Limb (tissue), 2 donors: ENCODE measurements at regions not wholly inside any gene's neighbourhood (a gene's known extent, or its start where the extent isn't known, plus 50 kb on each side); places are given as distances from the start of the nearest gene placed in this dataset.

Source experiments
- DNase-seq, 2 donors: peaks; one replicate each; pipeline ENCODE4 v3.0.0-alpha.2; 2016; ENCODE audit errors: extremely low spot score in 2 of 2

DNA sequence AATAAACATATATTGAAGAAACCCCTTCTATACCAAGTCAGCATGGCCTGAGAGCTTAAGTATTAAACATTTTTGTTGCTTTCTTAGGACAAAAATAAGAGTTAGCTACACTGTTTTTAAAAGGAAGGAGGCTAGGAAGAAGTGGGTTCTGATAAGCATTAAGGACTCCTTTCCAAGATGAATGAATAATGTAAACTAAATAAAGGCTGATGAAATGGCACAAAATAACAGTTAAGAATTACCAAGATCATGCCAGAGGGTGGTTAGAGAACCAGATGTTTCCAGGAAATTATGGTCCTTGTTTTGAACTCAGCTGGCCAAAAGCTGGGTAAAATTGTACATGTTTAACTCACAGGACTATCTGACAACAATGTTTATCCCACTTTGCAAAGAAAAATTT is 114.1 kb upstream of the ETS2 start:
- DNase-seq = no peak

DNA sequence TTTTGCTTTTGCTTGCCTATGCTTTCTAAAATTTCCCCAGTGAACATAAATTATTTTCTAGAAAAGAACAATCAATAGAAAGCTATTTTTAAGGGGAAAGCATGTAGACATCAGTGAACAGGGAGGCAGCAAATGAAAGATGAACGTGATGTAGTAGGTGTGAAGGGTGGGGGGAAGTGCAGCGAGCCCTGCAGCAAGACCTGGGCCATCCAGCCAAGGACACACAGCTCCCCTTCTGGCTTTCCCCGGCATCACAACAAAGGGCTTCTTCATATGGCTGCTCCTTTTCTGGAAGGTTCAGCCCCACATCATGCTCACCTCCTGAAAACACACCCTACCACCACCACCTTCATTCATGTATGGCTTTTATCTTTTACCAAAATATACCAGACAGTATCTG is 109.2 kb upstream of the ETS2 start:
- DNase-seq = no peak

DNA sequence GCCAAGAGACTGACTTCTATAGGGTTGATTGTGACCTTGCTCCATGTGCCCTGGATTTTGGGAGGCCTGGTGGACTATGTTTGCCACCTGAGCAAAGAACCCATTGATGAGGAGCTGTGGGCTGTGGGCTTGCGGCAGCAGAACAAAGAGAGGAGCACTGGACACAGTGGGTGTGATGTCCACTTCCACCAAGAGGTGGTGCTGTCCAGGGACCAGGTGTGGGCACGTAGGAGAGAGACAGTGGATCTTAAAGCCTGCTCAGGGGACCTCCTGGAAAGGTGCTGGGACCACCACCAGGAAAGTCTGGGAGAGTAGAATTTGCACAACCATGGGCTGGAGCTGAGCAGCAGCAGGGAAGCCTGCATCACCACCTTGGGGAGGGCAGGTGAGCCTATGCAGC is 106.7 kb upstream of the ETS2 start:
- DNase-seq = no peak

DNA sequence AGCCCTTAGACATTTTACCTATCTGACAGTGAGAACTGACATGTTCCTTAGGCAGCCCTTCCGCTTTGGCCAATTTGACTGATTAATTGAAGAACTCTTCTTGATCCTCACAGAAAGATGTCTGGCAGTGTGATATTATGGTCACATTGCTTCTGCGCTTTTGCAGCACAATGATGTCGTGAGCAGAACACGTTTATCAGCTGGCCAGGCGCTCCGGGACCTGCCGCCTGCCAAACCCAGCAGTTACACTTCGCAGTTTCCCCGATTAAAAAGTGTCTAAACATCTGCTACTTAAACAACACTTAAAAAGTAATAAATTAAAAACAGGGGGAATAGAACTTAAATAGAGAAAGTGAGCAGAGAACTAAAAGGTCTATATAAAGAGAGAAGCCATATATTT is 103.5 kb upstream of the ETS2 start:
- no peak for DNase-seq

DNA sequence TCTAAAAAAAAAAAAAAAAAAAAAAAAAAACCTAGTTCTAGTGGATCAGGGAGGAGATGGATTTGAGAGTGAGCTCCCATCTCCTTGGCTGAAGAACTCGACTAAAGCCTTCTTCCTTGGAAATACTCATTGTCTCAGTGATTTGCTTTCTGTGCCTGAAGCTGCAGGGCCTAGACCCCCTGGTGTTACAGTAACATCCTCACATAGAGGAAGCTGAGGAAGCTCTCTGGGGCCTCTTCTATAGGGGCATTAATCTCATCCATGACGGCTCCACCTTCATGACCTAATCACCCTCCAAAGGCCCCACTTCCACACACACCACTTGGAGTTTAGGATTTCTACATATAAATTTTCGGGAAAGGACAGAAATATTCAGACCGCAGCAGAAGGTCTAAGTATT is 95.9 kb upstream of the ETS2 start:
- DNase-seq = no peak

DNA sequence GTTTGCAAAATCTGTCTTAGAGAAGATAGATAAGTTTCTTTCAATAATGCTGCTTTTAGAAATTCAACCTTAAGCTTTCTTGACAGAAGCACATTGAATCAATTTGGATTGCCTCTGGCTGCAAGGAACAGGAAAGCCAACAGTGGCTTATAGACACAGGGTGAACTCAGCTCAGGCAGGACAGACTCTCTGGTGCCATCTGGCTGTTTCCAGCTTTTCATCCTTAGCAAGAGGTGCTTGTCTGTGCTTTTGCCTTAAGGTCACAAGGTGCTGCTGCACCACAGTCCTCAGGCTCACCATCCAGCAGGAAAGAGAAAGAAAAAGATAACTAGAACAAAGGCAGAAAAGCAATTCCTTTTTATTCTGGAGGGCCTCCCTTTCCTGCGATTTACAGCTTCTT is 93.7 kb upstream of the ETS2 start:
- DNase-seq = no peak

DNA sequence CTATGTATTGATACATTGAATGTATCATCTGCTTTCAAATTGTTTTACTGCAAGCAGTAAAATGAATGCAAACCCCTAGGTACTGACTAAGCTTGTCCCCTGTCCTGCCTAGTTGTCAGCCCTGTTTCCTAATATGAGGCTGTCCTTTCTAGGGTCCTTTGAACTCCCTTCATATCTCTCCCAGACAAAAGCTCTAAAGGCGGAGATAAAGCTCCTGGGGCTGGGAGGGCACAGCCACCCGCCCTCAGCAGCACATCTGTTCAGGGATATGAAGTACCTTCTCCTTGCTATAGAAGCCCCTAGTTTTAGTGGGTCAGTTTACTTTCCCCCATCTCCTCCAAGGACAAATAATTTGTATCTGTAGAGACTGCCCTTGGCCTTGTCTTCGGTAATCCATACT is 93.1 kb upstream of the ETS2 start:
- no peak for DNase-seq

DNA sequence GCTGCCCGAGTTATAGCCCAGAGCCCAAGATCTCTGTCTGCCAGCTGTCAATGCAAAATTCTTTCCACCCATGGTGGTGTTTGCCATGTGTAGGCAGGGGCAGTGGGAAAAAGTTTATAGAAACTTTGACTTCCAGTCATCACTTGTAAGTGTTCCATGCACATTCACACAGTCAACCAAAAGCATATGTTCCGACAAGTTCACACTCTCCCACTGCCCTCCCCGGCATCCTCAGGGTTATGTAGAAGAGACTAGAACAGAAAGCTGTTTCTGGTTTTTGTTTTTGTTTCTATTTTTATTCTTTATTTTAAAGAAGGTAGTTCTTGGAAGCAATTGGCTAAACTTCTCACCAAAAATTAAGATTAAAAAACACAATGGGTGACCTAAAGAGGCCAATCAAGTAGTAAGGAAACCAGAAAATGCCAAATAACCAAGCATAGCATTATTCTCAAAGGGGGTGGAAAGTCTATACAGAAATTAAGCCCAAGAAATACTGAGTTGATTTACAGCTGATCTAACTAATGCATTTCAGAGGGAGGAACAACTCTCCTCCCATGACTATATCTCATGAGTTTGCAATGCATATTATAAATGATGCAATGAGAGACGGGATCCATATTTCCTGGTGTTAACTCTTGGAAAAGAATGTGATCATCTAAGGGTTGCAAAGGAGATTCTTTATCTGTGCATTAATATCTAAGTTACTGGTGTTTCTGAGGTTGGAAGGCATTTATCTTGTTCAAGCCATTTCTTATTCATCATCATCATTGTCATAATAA is 91.5 kb upstream of the ETS2 start:
- no peak for DNase-seq

DNA sequence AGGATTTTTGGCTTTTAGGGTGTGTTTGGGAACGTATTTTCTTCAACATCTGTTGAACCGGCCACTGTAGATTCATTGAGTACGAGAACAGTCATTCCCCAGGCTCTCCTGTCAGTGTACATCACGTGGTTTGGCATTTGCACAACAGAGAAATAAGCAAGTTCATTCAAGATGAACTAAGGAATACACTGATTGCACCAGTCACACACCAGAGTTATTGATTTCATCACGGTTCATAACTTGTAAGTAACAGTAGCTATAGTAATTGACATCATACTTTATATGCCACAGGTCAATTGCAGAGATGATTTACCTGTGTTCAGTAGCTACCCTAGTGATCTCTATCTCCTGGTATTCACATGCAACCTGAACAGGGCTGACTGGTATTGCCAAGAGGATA is 90.7 kb upstream of the ETS2 start:
- DNase-seq = no peak

DNA sequence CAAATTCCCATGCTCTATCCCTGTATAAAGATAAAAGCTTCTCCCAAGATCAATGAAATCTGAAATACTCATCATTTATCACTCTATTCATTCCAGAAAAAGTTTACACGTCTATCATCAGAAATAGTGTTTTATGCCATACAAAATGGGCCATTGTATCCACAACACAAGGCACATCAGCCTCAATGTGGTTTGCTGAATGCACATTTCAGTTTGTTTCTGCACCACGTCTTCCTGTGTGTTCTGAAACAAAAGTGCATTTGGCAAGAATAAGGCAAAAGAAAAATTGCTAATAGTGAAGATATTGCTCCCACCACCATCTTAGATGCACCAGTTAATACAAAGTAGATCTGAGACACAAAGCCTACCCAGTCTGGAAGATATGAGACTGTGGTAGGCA is 89.6 kb upstream of the ETS2 start:
- no peak for DNase-seq

DNA sequence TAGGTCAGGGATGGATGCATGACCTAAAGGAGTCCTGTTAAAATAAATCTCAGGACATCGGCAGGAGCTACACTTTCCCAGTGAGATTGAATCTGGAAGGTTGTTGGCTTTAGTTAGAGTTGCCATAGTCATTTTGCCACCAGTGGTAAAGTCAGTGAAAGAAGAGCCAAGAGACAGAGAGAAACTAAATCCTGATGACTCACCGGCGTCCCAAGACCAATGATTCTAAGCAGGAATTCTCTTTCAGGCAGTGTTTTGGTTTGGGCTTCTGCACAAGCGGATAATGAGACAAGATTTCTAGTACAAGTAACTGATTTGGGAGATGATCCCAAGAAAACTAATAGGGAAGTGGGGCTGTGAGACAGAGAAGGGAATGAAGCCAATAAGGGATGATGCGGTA is 88.8 kb upstream of the ETS2 start:
- DNase-seq = no peak

DNA sequence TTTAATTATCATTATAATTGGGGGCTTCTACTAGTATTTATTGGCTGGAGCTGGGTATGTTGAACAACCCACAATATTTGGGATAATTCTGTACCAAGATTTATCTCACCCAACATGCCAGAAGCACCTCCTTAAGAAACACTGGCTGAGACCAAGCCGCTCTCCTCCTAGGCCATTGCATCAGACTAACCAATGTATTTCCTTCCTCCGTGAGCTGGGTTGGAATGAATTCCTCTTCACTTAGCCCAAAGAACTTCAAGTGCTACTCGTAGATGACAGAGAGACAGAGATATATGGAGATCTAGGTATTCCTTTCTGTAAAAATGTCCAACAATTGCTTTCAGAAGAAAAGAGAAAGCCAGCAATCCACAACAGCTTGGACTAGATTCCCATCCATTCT is 87.2 kb upstream of the ETS2 start:
- DNase-seq = no peak

DNA sequence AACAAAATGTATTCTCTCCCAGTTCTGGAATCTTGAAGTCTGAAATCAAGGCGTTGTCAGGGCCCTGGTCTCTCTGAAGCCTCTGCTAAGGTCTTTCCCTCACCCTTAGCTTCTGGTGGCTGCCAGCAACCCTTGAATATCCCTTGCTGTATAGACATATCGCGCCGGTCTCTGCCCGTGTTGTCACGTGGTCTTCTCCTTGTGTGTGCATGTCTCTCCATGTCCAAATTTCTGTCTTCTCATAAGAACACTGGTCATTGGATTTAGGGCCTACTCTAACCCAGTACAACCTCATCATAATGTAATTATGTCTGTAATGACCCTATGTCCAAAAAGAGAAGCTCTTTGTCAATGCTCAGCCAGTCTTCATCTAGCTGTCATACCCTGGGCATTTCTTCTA is 85.7 kb upstream of the ETS2 start:
- DNase-seq = no peak

DNA sequence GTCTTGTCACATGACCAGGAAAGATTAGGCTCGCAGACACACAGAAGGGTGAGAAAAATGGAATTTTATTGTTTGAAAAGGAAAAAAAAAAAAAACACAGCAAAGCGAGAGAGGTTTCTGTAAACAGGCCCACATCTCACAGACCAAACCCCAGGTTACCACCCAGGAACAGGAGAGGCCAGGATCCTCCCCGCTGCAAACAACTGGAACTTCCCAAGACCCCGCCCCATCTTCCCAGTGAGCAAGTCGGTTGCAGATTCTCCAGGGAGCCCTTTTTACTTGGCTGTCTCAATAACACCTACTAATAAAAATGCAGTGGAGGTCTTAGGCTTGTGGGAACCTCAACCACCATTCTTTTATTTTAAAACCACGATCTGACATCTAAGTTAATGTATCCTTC is 84.7 kb upstream of the ETS2 start:
- DNase-seq = no peak

DNA sequence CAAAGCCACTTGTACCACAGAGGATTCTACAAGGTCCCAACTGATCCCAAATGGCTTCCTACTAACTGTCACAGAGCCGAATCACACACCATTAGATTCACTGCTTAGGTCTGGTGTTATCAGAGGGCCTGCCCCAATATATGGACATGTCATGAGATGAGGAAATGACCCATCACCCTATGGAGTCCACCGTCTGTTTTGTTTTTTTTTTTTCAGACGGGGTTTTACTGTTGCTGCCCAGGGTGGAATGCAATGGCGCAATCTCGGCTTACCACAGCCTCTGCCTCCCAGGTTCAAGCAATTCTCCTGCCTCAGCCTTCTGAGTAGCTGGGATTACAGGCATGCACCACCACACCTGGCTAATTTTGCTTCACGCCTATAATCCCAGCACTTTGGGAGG is 83.8 kb upstream of the ETS2 start:
- DNase-seq = no peak

DNA sequence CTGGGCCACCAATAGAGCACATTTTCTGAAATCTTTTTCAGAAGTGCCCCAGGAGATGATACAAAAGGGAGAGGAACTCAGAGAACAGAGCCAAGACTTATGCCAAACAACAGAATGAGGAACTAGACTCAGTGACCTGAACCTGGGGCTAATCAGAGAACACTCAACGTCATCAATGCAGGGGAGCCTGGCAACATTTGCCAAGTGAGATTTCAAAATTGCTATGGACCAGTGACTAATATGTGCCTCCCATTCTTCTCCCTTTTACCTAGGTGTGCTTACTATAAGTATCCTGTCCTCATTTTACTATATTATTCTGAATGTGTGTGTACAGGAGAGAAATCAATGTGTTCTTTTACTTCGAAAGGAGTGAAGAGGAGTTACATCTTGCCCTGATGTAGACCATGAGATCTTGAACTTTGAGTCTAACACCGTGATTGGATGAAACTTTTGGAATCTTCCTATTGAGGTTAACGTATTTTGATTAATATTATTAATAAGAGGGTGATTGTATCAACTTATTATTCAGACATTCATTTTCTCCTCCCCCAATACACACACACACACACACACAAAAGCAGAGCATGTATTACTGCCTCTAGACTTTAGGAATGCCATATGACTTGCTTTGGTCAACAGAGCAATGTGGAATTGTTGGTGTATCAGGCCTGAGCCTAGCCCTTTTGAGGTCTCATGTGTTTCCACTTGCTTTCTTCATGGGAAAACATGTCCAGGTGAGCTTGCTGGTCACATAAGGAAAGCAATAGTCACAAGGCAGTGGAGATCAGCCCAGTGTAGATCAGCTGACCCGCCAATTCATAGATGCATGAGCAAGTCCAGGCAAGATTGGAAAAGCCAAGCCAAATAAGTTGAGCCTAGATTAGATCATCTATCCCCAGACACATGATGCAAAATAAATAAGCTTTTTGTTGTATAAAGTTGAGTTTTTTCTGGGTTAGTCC is 80.3 kb upstream of the ETS2 start:
- no peak for DNase-seq

DNA sequence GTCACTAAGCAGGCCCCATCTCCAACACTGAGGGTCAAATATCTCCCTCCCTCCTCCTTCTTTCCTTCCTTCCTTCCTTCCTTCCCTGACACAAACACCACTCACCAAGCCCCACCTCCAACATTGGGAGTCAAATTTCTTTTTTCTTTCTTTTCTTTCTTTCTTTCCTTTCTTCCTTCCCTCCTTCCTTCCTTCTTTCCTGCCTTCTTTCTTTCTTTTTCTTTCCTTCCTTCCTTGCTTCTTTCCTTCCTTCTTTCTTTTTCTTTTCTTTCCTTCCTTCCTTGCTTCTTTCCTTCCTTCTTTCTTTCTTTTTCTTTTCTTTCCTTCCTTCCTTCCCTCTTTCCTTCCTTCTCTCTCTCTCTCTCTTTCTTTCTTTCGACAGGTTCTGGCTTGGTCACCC is 79.2 kb upstream of the ETS2 start:
- DNase-seq = no peak

DNA sequence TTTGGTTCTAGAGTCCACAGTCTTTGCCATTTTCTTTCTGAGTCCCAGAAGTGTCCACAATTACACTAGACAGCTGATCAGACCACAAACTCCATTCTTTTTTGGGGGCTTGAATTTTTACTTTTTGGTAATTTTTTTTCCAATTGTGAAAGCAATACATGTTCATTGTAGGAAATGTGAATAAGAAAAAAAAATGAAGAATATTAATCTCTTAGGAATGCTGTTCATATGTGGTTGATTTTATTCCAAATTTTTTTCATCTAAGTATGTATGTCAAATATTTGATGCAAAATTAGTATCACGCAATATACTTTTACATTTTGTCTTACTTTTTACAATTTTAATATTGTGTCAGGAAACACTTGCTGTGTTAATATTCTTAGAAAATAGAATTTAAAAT is 76.4 kb upstream of the ETS2 start:
- no peak for DNase-seq

DNA sequence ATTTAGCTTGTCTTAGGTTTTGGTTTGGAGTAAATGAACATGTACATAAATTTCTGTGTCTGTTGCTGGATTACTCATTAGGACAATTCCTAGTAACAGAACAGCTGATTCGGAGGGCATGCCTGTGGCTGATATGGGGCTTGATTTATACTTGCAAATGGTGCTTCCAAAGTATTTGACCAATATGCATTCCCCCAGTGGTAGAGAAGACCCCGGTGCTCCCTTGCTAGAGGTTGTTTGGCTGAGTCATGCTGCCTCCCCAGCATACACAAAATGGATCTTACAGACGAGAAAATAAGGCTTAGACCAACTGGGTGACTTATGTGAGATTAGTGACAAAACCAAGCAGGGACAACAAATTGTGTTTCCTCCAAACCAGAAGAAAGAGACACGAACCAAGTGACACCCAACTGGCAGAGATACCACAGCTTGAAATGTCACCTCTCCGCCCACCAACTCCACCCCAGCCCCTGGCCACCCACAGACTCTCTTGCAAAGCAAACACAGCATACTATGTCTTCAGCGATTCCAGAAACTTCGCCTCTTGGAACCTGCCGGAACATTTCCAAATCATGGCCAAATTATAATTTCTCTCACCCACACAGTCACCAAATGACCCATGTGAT is 75.9 kb upstream of the ETS2 start:
- DNase-seq = no peak

DNA sequence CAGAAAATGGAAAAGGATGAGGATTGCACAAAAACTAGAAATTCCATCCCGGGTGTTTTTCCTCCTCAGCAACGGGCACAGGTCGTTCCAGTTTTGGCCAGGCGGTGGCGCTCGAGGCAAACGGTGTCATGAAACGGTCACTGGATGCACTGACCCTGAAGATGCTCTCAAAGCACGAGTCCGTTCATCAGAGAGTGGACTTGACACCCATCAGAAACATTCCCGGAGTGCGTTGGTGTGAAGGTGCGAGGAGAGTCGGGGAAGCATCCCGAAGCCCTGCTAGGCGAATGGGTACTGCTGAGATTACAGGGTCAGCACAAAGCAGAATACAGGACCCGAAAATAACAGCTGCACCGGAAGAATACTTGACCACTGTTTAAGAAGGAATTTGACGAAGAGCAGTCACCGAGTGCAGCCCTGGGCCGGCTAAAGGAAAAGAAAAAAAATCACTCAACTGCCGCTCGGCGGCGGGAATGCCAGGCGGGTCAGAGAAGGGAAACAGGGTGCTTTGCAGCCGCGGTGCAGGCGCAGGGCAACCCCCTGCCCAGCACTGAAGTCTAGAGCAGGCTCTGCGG is 71.7 kb upstream of the ETS2 start:
- DNase-seq = peak; percentile 78 to 91

DNA sequence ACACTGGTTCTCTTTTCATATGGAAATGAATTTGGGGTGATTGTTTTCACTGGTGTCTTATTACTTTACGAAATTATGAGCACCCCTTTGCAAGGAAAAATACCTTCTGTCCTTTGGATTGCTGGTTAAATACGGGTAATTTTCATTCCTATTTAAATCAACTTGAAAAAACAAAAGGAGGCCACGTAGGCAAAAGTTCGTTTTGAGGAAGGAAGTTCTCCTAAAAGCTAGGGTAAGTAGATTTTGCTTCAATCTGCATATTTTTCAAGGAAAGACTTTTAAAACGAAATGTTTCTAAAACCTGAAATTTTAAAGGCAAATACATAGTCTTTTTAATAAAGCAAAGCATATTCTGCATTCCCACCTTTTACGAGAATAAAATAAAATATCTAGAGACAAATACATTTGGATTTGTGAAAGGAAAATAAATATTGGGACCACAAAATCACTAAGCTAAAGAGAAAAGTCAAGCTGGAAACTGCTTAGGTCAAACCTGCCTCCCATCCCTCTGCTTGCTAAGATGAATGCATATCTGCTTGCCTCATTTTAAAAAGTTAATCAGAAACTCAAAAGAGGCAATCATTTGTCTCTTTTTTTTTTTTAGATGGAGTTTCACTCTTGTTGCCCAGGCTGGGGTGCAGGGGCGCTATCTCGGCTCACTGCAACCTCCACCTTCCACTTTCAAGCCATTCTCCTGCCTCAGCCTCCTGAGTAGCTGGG is 70.9 kb upstream of the ETS2 start:
- no peak for DNase-seq
